ENCODE measurements at regions not wholly inside any gene's neighbourhood (a gene's known extent, or its start where the extent isn't known, plus 50 kb on each side); places are given as distances from the start of the nearest gene placed in this dataset.
"Not testable (repeated sequence)": the region's sequence is repeated elsewhere in the genome, so short reads cannot be mapped to it uniquely, and the experiment has no call there.

GRCh38 chr4:26183017-26183416 lies 137.8 kb upstream of the RBPJ start:
- DNase-seq = no peak

GRCh38 chr4:26185436-26185835 lies 135.4 kb upstream of the RBPJ start:
- no peak for DNase-seq

GRCh38 chr4:26191353-26191752 lies 129.5 kb upstream of the RBPJ start:
- no peak for DNase-seq

GRCh38 chr4:26192899-26193869 lies 127.6 kb upstream of the RBPJ start:
- peak; percentile 61 for DNase-seq

- DNase-seq = no peak
These were observed 126.0 kb upstream of the RBPJ start for GRCh38 chr4:26194764-26195163.

- DNase-seq = no peak
These were observed 124.2 kb upstream of the RBPJ start for GRCh38 chr4:26196567-26196966.

GRCh38 chr4:26197018-26197779 lies 123.6 kb upstream of the RBPJ start:
- DNase-seq = peak; percentile 95

- DNase-seq = not testable (repeated sequence)
These were observed 121.9 kb upstream of the RBPJ start for GRCh38 chr4:26198931-26199330.

GRCh38 chr4:26199596-26199995 lies 121.2 kb upstream of the RBPJ start:
- no peak for DNase-seq

GRCh38 chr4:26201120-26201519 lies 119.7 kb upstream of the RBPJ start:
- DNase-seq = no peak

GRCh38 chr4:26204249-26204825 lies 116.5 kb upstream of the RBPJ start:
- no peak for DNase-seq

- no peak for DNase-seq
These were observed 115.9 kb upstream of the RBPJ start for GRCh38 chr4:26204911-26205370.

- DNase-seq = no peak
These were observed 114.5 kb upstream of the RBPJ start for GRCh38 chr4:26206339-26206738.

GRCh38 chr4:26206999-26207398 lies 113.8 kb upstream of the RBPJ start:
- no peak for DNase-seq

GRCh38 chr4:26207631-26208030 lies 113.2 kb upstream of the RBPJ start:
- no peak for DNase-seq

GRCh38 chr4:26208237-26208994 lies 112.4 kb upstream of the RBPJ start:
- DNase-seq = no peak

GRCh38 chr4:26209378-26209777 lies 111.4 kb upstream of the RBPJ start:
- DNase-seq = not testable (repeated sequence)

GRCh38 chr4:26212528-26212927 lies 108.3 kb upstream of the RBPJ start:
- DNase-seq = no peak

GRCh38 chr4:26213317-26213716 lies 107.5 kb upstream of the RBPJ start:
- no peak for DNase-seq

GRCh38 chr4:26214994-26215393 lies 105.8 kb upstream of the RBPJ start:
- DNase-seq = no peak

- DNase-seq = no peak
These were observed 105.1 kb upstream of the RBPJ start for GRCh38 chr4:26215725-26216124.

GRCh38 chr4:26217481-26217880 lies 103.3 kb upstream of the RBPJ start:
- DNase-seq = no peak
